Tibial nerve (tissue), 4 donors: ENCODE measurements at regions not wholly inside any gene's neighbourhood (a gene's known extent, or its start where the extent isn't known, plus 50 kb on each side); places are given as distances from the start of the nearest gene placed in this dataset.

Experiments
- DNase-seq, 2 donors: peaks; one replicate each; pipeline ENCODE4 v3.0.0-alpha.2; 2019; ENCODE audit warnings: low spot score in 2 of 2
- H3K27ac ChIP-seq, 4 donors: fragments of 200-600 bp; sonication (generic) in 3 of 4; one replicate each; pipeline ENCODE4 v1.5.1; 2017 to 2019; ENCODE audit warnings: mild to moderate bottlenecking in 1 of 4
- H3K27me3 ChIP-seq, 2 donors: fragments of 200-600 bp; sonication (generic) in 1 of 2; one replicate each; pipeline versions ENCODE4 v1.5.1 to v1.6.0; 2017 to 2019
- H3K36me3 ChIP-seq, 3 donors: fragments of 200-600 bp; sonication (generic); one replicate each; pipeline ENCODE4 v1.5.1; 2018 to 2019
- H3K4me1 ChIP-seq, 4 donors: fragments of 200-600 bp; sonication (generic) in 3 of 4; one replicate each; pipeline ENCODE4 v1.5.1; 2017 to 2019
- H3K4me3 ChIP-seq, 4 donors: fragments of 200-600 bp; sonication (generic) in 3 of 4; one replicate each; pipeline ENCODE4 v1.5.1; 2017 to 2019; ENCODE audit warnings: mild to moderate bottlenecking in 1 of 4, moderate library complexity in 1 of 4
- H3K9me3 ChIP-seq, 4 donors: fragments of 200-600 bp; sonication (generic) in 3 of 4; one replicate each; pipeline ENCODE4 v1.5.1; 2017 to 2019
- EP300 ChIP-seq, 2 donors: sonication (generic); formaldehyde crosslinking; IDR thresholded peaks; one replicate each; pipeline ENCODE4 v1.6.1; 2017; ENCODE audit warnings: antibody characterized with exemption in 2 of 2, mild to moderate bottlenecking in 1 of 2
- POLR2A ChIP-seq, 2 donors: fragments of 450-650 bp; IDR thresholded peaks; one replicate each; pipeline ENCODE4 v1.6.1; 2017; ENCODE audit warnings: antibody characterized with exemption in 2 of 2, mild to moderate bottlenecking in 2 of 2, moderate library complexity in 2 of 2
- WGBS, 2 donors: methylation state at CpG; one replicate each; pipeline ENCODE4 v1.1.5; 2018; 5-methylcytosine and 5-hydroxymethylcytosine counted together
- TF ChIP-seq, protein P1 (sequence below), 5 experiments: fragments of 200-600 bp in 3 of 5; fragments of 450-650 bp in 2 of 5; sonication (generic) in 3 of 5; IDR thresholded peaks; one replicate each; pipeline ENCODE4 v1.5.1; 2016 to 2019; ENCODE audit warnings: antibody characterized with exemption in 5 of 5, mild to moderate bottlenecking in 3 of 5, moderate library complexity in 2 of 5

- no peaks in the 10 kb centered on the region for H3K27me3 ChIP-seq
- no peaks in the 10 kb centered on the region for H3K9me3 ChIP-seq
- TF ChIP-seq, protein P1, sequence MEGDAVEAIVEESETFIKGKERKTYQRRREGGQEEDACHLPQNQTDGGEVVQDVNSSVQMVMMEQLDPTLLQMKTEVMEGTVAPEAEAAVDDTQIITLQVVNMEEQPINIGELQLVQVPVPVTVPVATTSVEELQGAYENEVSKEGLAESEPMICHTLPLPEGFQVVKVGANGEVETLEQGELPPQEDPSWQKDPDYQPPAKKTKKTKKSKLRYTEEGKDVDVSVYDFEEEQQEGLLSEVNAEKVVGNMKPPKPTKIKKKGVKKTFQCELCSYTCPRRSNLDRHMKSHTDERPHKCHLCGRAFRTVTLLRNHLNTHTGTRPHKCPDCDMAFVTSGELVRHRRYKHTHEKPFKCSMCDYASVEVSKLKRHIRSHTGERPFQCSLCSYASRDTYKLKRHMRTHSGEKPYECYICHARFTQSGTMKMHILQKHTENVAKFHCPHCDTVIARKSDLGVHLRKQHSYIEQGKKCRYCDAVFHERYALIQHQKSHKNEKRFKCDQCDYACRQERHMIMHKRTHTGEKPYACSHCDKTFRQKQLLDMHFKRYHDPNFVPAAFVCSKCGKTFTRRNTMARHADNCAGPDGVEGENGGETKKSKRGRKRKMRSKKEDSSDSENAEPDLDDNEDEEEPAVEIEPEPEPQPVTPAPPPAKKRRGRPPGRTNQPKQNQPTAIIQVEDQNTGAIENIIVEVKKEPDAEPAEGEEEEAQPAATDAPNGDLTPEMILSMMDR (IDR thresholded peaks at IDR 0.05): no peak
- no peak for TF ChIP-seq EP300 (IDR thresholded peaks at IDR 0.05)
- no peaks in the 10 kb centered on the region for H3K4me1 ChIP-seq
- DNase-seq: no peak
- no peak overlapping the region for H3K27ac ChIP-seq
- H3K4me3 ChIP-seq: no peak overlapping the region
- no peaks in the 10 kb centered on the region for H3K36me3 ChIP-seq
Measured at GRCh38 chr6:98335594-98335993, 498.8 kb upstream of the POU3F2 start.

DNA sequence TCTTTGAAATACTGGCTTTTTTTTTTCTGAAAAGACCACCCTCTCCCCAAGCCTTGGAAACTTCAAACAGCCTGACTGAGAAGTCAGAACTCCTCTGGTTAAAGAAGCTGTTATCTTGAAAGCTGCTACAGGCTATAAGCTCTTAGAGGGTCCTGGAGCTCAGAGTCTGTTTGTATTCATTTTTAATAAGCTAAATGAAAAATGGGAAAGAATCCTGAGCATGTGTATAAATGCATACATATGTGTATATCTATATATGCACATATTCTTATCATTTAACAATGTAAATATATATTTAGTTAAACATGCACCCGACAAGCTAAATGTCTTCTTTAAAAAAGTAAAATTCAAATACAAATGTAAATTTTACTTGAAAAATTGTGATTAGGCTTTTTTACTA, 494.9 kb upstream of the POU3F2 start:
- H3K36me3 ChIP-seq: no peaks in the 10 kb centered on the region
- no peak overlapping the region for H3K4me3 ChIP-seq
- TF ChIP-seq, protein P1 (IDR thresholded peaks at IDR 0.05): no peak
- TF ChIP-seq POLR2A (IDR thresholded peaks at IDR 0.05) (no peak), EP300 (IDR thresholded peaks at IDR 0.05) (no peak)
- H3K4me1 ChIP-seq: no peaks in the 10 kb centered on the region
- WGBS, 2 donors: 95 to 97% methylated on average over 1 of the region's 1 CpG
- no peak overlapping the region for H3K27ac ChIP-seq
- H3K9me3 ChIP-seq: no peaks in the 10 kb centered on the region
- H3K27me3 ChIP-seq: no peaks in the 10 kb centered on the region
- DNase-seq: no peak

GRCh38 chr6:98343004-98343403, 491.4 kb upstream of the POU3F2 start:
- TF ChIP-seq EP300 (IDR thresholded peaks at IDR 0.05) (no peak), POLR2A (IDR thresholded peaks at IDR 0.05) (no peak)
- TF ChIP-seq, protein P1 (IDR thresholded peaks at IDR 0.05): no peak
- no peak for DNase-seq

GRCh38 chr6:98343797-98344196, 490.6 kb upstream of the POU3F2 start:
- H3K9me3 ChIP-seq: no peaks in the 10 kb centered on the region

More at GRCh38 chr6:98343004-98343403, 491.4 kb upstream of the POU3F2 start:
- no peak overlapping the region for H3K27ac ChIP-seq
- no peaks in the 10 kb centered on the region for H3K36me3 ChIP-seq
- H3K4me1 ChIP-seq: no peaks in the 10 kb centered on the region
- H3K9me3 ChIP-seq: no peaks in the 10 kb centered on the region
- H3K27me3 ChIP-seq: no peaks in the 10 kb centered on the region
- H3K4me3 ChIP-seq: no peak overlapping the region

GRCh38 chr6:98352348-98352747, 482.0 kb upstream of the POU3F2 start:
- Histone ChIP-seq H3K27me3 (no peaks in the 10 kb centered on the region), H3K4me1 (no peaks in the 10 kb centered on the region), H3K4me3 (no peak overlapping the region), H3K36me3 (no peaks in the 10 kb centered on the region), H3K27ac (no peak overlapping the region), H3K9me3 (no peaks in the 10 kb centered on the region)
- TF ChIP-seq, protein P1 (IDR thresholded peaks at IDR 0.05): no peak
- no peak for TF ChIP-seq EP300 (IDR thresholded peaks at IDR 0.05)
- no peak for TF ChIP-seq POLR2A (IDR thresholded peaks at IDR 0.05)
- 59 to 63% methylated on average over 2 of the region's 2 CpGs for WGBS, 2 donors
- DNase-seq: no peak

More at GRCh38 chr6:98343797-98344196, 490.6 kb upstream of the POU3F2 start:
- H3K36me3 ChIP-seq: no peaks in the 10 kb centered on the region
- TF ChIP-seq EP300 (IDR thresholded peaks at IDR 0.05): no peak
- TF ChIP-seq, protein P1 (IDR thresholded peaks at IDR 0.05): no peak
- no peak for TF ChIP-seq POLR2A (IDR thresholded peaks at IDR 0.05)
- H3K4me1 ChIP-seq: no peaks in the 10 kb centered on the region
- DNase-seq: no peak
- no peak overlapping the region for H3K4me3 ChIP-seq
- no peak overlapping the region for H3K27ac ChIP-seq
- no peaks in the 10 kb centered on the region for H3K27me3 ChIP-seq
